GM18907 (cell line): ENCODE measurements at regions not wholly inside any gene's neighbourhood (a gene's known extent, or its start where the extent isn't known, plus 50 kb on each side); places are given as distances from the start of the nearest gene placed in this dataset.

ENCODE experiments used
- ATAC-seq: cut with Tn5 transposase; IDR thresholded peaks from one replicate; pipeline ENCODE4 v1.9.1; 2021; ENCODE audit warnings: mild to moderate bottlenecking, moderate library complexity; ENCODE audit not compliant: unreplicated experiment

DNA sequence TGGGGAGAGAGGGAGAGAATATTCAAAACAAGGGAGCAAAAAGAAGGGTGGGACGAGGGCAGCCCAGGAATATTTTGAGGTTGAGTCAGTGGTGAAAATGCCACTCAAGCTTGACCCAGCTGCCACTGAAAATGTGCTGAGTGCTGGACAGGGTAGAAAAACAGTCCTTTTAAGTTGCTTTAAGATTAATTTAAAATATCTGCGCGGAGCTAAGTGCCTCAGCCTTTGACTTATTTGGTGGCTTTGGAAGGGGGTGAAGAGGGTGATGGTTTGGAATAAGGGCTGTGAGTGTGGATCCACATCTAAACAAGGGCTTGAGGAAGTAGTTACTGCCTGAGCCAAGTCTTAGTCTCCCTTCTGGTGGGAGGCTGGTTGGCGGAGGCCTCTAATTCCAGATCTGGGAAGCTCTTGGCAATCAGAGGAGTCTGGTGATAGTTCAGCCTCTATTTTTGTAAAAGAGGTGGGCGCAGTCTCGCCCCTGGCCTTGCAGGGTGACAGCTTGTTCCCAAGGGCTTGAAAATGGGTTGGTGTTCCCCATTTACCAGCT, 280.8 kb upstream of the ROPN1 start:
- ATAC-seq, result no peak

DNA sequence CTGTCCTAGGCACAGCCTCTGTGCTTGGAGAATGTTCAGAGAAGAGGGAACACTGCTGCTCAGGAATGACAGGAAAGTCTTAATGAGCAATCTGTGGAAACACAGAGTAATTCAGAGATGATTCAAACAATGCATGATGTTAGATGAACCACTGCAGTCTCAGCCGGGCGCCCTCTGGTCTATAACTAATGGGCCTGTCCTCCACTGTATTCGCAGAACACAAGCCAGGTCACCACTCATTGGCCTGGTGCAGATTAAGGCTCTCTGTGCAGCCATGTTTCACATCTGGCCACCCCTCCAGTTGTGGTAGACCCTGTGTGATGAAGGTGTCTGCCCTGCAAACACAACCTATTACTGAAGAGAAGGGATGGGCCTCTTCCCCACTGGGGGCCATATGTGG, 281.7 kb upstream of the ROPN1 start:
- ATAC-seq, result no peak

DNA sequence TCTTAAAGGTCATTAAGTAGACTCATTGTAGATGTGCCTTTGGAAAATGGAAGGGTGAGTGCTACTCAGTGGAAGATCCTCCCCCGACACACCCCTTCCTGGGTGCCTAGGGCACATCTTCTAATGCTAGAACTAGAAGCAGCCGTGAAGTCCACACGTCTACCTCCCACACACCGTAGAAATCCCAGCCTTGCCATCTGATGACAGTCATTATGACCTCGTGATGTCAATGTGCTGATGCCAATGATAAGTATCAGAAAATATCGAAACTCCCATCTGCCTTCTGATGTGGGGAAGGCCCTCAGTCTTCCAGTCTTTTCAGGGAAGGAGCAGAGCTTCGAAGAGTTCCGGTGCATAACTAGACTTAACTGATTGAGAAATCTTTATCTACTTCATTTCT, 282.1 kb upstream of the ROPN1 start:
- ATAC-seq, result no peak

DNA sequence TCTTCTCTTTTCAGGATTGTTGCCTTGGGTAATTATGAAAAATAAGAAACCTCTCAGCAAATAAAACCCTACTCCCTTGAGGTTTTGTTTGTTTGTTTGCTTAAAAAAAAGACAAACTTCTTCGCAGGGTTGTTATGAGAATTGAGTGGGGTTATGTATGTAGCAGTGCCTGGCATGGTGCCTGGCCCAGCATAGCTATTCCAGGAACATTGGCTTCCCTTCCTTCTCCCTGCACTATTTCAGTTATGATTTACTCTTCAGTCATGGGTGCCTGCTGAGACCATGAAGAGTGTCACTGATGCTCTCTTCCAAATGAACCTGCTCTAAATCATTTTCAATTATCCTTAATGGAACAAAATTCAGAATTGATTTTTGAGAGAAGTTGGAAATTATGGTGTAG, 283.5 kb upstream of the ROPN1 start:
- no peak for ATAC-seq

DNA sequence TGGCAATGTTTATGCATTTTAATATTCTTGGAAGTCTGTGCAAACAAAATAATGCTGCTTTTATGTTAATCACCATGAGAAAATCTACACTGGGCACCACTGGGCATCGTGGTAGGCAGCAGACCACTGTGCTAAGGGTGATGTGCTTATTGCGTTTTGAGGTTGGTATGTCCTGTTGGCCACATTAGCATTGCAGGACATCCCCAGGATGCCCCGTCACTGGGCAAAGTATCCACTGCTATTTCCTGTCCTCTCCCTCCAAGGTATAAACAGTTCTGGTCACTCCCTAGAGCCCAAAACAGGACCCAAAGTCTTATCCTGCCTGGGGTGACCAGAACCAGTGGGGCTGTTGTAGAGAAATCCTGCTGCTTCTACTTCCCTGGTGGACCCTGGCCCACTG, 284.2 kb upstream of the ROPN1 start:
- no peak for ATAC-seq

DNA sequence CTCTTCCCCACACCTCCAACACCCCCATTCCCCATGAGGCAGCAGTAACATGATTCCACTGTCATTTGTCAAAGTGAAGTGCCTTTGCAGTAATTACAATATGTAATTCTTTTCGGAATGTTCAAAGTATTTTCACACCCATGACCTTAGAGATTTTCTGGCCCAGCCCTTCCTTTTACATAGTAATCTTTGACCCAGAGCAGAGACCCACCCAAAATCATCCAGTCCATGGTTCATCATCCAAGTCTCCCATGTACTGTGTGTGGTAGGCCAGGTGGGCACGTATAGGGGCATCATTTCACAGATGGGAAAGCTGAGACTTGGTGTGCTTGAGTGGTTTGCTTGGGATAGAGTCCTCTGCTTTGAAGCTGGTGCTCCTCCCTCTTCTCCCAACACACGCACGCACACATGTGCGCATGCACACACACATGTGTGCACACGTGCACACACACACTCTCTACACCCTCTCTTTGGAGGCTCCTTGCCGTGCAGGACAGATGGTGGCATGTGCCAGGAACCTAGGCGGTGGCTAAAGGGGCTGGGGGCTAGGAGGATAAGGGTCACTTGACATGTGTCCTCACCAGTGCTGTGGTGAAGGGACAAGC, 284.7 kb upstream of the ROPN1 start:
- ATAC-seq, result no peak

DNA sequence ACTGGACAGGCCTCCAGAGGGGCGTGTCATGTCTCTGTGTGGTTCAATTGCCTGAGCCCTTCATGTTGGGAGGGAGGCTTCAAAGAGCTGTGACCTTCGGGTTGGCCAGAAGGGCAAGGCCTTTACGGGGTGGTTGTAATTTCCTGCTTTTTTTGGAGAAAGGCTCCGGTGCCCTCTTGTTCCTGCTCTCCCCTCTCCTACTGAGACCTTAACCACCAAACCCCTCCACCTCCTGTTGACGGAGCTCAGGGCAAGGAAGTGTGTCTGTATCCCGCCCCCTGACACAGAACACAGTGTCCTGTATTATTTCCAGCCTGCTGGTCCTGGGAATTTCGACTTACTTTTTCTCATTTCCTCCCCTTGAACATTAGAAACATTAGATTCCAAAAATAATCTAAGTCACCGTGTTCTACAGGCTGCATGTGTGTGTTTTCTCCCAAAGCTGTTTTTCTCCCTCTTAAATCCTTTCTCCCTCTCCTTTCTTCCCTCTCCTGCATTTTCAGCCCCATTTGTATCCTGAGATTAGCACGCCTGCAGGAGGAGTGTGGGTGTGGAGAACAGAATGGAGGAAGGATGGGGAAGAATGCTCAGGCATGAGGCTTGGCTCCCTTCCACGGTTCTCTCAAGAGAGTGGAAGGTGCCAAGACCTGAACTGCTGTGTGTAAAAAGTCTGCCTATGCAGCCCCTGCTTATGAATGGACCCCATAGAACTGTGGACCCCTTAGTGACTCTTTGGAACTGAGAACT, 285.4 kb upstream of the ROPN1 start:
- ATAC-seq, result no peak

DNA sequence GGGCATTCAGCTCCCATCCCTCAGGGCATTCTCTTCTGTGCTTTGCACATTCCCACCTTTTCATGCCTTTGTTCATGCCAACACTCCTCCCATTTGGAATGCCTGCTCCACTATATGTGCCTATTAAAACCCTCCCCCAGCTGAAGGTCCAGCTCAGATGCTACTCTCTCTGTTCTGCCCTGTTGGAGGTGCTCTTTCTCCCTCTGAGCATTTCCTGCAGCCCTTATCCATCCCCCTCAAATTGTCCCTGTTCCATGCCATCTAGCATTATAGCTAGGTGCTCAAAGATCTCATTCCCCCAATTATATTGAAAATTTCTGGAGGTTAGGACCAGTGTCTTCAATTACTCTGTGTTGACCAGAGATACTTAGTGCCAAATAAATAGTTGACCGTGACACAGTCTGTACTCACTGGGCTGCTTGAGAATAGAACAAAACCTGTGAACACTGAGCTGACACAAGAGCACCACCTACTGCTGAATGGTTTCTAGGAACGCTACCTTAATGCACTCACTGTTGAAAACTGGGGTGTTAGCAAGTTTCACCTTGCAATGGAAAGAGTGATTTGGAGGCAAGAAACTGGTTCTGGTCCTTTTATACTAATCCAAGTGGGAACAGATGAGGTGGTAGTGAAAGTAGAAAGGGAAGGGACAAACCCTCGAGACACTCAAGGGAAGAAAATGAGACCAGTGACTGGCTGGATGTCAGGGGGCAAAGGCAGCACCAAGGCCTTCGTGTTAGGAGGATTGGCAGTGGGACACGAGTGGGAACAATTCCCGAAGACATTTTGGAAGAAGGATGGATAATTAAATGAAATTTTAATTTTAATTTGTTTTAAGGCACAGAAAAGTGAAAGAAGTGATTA, 289.8 kb upstream of the ROPN1 start:
- no peak for ATAC-seq

DNA sequence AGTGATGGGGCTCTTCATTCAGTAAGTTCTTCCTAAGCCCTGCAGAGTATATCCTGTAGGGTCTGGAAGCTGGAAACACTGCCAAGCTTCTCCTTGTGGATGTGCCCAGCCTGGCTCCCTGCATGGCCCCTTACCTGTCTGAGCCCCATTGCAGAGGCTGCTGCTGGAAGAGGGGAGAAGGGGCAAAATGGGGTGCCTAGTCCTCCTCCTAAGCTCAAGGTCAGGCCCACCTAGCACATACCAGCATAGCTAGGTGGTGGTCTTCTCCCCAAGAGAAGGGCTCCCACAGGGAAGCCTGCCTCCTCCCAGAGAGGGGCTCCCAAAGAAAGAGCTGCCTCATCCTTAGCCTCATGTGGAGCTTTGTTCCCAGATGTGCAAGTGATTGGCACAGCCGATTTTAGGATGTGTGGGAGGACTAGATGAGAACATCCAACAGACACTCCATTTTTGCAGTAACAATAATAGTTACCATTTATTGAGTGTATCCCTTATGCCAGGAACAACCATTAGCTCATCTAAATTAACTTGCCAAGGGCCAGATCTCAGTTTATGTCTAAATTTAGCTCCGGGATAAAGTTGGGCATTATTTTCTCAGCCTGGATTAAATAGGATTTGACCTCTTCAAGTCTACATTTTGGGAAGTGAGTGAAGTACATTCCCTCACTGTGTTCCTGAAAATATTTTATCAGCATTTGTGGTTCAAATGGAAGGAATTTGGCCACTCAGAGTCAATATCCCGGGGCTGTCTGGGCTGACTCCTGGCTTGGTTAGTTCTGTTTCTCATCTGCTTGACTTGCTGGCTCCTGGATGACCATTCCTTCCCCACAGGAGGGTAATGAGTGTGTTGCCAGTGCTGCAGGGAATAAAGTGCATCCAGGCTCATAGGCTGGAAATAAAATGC, 291.1 kb upstream of the ROPN1 start:
- no peak for ATAC-seq

DNA sequence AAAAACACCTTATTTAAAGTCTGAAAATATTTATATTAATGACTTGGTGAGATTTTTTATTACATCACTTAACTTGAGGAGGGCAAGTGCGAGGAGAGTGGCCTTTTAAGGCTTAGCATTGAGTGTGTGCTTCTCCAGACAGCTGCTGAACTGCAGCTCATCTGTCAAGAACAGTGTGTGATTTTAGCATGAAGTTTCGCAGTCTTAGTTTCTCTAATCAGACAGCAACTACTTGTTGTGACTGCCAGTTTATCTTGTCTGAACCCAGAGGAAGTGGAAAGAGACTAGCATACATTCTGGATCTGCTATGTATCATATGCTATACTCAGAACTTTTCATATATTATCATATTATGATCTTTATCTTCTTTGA, 291.7 kb upstream of the ROPN1 start:
- no peak for ATAC-seq

DNA sequence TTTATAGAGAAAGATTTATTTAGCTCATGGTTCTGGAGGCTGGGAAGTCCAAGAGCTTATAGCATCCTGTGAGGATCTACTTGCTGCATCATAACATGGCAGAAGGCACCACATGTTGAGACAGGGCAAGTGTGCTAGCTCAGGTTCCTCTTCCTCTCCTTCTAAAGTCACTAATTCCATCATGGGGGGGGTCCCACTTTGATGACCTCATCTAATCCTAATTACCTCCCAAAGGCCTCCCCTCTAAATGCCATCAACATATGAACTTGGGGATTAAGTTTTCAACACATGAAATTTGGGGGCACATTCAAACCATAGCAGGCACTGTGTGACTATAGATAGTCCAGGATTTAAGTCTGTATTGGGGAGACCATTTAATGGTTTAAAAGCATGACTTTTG, 297.1 kb upstream of the ROPN1 start:
- no peak for ATAC-seq

DNA sequence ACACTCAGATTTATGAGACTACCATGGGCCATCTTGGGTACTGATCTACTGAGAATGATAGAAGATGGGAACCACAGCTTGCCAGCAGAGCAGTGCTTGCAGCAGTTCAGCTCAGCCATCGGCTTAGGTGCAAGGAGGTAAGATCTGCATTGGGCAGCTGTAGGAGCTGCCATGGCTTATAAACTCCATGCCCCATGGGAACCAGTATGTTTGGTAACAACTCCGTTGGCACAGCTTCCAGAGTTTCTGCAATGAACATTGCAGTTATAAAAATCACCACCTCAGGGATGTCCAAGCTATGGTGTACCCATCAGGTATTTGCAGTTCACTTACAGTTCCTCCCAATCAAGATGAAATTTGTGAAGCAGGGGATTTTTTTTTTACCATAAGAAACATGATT, 299.1 kb upstream of the ROPN1 start:
- no peak for ATAC-seq

DNA sequence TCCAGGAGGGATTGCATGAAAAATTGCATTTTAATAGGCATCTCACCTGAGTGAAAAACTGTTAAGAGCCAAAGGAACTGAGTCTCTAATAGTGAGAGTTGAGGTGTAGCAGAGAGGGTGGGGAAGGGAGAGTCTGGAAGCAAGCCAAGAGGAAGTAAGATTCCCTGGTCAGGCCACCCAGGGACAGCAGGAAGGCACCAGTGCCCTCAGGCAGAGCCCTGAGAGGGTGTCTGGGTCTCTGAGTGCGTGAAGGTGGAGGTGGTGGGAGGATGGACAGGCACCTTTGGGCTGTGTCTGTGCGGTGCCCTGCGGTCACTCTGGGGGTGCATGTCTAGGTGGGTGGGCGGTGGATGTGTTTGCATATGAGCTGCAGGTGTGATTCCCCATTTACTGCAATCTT, 300.4 kb upstream of the ROPN1 start:
- no peak for ATAC-seq

DNA sequence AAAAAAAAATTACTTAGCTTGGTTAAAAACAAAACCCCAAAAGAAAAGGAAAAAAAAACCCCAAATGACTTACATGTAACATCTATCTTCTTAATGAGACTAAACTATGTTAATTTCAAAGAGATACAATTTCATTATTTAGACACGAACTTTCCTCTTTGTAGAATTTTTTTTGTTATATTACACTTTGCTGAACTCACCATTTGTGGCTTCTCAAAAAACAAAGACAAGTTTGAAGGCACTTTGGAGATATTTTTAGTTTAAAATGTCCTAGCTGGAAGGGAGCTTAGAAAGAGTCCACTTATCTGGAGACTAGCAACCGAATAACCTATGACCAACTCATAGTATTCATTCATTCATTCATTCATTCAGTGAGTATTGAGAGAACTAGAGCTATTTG, 301.7 kb upstream of the ROPN1 start:
- no peak for ATAC-seq

DNA sequence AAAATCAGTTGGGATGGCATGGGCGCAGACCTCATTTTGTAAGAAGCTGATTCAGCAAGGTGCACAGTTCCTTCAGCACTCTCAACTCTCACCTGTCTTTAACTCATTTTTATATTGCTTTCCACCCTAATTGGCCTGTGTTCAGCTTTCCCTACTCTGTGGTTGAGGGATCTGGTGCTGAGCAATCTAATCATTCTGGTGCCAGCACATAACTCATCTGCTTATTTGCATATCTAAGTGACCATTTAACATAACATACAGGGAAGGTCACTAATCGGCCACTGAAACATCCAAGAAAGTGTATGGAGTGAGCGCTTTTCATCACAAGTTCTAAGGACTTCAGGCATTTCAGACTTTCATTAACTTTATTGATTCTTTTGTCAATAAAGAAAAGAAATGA, 303.4 kb upstream of the ROPN1 start:
- no peak for ATAC-seq

DNA sequence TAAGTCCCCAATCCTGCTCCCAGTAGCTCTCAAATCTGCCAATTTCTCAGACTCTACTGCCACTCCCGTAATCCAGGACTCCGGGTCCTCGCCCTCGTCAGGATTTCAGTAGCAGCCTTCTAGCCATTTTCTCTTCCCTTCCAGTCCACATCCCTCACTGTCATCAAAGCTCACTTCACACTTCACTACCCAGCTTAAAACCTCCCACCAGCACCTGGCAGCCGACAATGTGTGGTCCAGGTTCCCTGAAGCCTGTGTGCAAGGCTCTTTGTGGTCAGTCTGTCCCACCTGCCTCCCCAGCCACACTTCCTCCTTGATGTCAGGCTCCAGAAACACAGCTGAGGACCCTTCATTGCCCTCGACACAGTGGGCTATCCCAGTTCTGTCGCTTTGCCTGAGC, 304.5 kb upstream of the ROPN1 start:
- no peak for ATAC-seq

DNA sequence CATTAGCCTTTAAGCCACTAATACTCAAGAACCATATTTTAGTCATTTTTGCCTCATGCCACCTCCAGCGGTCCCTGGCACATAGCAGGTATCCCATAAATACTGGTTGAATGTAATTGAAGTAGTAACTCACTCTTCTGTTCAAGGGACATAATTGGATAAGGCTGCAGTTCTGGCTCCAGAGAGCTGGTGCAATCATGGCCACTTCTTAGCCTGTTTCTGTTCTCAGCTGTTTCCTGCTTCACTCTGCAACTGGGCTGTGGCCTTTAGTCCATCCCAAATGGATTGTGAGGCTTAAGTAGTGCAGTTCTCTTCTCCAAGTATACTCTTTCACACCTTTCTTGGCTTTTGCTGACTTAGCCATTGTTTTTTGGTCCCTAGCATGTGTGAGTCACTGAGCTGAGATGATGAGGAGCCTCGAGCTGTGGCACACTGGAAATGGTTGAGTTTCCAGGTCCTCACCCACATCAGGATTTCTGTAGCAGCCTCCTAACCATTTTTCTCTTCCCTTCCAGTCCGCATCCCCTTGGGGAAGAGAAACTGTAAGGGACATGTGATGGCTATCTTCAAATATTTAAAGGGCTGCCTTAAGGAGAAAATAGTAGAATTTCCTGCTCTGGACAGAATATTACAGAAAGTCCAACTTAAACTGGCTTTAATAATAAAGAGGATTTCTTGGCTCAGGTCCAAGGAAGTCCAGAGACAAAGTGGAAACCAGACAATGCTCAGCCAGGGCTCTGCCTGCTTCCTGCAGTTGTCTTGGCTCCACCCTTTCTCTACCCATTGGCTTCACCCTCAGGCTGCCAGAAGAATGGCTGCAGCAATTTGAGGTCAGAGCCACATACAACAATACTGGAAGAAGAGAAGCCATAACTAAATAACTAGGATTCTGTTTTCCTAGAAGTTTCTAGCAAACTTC, 305.4 kb upstream of the ROPN1 start:
- no peak for ATAC-seq

DNA sequence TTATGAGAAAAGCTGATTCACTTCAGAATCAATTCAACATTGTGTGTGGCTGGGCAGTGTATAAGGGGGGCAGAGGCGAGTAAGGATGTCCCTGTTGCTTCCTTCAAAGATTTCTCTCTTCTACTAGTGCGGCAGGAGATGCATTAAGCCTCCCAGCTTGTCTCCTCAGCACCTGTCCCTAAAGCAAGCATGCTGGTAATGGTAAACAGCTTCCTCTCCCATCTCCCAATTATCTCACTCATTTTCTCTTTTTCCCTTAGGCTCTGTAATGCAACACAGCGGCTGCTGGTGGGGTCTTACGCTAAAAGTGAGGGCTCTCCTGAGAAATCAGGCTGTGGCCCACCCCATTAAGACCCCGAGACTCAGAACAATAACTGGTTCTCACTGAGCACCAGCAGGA, 306.4 kb upstream of the ROPN1 start:
- ATAC-seq, result no peak

DNA sequence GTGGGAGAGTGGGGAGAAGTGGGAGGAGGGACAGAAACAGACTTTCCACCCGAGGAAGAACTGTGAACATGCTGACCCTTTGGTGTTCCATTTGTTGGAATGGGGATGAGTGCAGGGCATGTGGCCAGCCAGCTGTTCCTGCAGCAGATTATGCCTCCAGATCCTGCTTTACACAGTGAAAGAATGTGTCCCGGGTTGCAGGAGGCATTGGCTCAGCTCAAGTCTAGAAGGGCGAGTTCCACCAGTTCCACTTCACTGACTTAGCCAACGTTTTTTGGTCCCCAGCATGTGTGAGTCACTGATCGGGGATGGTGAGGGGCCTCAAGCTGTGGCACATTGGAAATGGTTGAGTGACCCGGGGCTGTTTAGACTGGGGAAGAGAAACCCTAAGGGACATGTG, 307.0 kb upstream of the ROPN1 start:
- ATAC-seq, result no peak

DNA sequence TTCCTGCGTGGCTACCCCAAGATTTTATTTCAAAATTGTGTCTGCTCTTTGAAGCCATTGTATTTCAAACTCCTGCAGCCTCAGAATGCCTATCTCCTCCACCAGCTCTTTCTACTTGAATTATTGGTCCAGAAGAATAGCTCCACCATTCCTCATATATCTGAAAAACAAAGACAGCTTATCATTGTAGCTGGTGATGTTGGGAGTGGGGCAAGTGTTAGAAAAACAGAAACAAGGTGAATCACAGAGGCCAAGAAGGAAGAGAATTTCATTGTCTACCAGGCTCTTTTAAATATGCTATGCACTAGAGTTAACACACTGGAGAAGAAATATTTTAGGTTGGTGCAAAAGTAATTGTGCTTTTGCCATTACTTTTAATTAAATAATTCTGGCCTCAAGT, 307.9 kb upstream of the ROPN1 start:
- ATAC-seq, result no peak
